Activated CD8-positive, alpha-beta memory T cell treated with anti-CD3 and anti-CD28 coated beads for 1 hour (primary cell): ENCODE measurements at regions not wholly inside any gene's neighbourhood (a gene's known extent, or its start where the extent isn't known, plus 50 kb on each side); places are given as distances from the start of the nearest gene placed in this dataset.

Experiments
- DNase-seq, 2 donors: peaks; one replicate each; pipeline ENCODE4 v3.0.0-alpha.2; 2020; ENCODE audit warnings: low read depth in 1 of 2; ENCODE audit errors: extremely low read depth in 1 of 2

DNA sequence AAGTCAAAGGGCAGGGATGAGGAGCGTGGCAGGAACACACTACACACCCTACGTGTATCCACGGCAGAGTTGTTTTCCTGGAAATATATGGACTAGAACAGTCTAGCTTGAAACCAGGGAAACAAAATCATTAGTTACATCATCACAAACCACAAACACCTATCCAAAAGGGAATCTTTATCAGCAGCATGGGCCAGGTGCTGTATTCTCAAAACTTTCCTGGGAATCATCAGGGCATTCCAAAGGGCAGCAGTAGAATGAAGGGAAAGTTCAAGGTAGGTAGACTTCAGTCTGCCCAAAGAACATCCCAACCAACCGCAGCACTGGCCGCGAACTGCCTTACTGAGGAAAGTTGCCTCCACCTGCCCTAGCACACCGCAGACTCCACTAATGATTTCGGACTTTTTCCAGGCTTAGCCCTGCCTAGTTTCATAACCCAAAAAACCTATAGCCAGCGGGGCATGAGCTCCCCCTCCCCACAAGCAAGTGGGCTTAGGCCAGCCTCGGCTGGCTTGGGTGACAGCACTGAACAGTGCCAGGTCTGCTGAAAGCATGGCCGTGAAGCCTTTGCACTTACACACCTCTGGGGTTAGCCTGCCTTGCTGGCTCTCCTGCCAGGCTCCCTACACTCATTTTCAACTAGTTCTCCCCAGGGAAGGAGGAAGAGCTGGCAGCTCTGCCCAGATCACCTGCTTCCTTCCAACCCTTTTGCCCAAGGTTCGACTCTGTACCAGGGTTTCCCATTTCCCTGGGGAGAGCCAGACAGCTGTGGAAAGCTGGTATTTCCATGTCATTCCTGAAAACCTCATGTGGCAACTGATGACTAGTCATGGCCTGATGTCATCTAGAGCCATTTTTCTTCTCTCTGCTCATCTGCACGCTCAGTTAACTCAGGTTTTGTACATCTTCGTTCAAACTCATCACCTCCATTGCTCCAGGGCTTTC is 77.3 kb upstream of the UBAC2 start:
- DNase-seq = no peak

DNA sequence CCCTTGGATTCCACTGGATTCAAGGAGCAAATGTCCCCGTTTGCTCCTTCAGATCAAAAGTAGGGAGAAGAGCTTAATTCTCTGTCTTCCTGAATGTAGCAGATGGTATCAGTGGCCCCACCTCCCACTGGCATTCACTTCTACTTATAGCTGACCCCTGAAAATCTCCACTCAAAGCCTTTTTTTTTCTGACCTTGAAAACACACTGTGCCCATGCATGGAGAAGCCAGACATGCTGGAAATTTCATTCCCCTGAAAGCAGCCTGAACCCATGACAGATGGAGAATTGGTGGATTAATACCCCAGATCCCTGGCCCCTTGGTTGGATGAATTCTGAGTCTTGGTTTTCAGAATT is 76.6 kb upstream of the UBAC2 start:
- DNase-seq = no peak

DNA sequence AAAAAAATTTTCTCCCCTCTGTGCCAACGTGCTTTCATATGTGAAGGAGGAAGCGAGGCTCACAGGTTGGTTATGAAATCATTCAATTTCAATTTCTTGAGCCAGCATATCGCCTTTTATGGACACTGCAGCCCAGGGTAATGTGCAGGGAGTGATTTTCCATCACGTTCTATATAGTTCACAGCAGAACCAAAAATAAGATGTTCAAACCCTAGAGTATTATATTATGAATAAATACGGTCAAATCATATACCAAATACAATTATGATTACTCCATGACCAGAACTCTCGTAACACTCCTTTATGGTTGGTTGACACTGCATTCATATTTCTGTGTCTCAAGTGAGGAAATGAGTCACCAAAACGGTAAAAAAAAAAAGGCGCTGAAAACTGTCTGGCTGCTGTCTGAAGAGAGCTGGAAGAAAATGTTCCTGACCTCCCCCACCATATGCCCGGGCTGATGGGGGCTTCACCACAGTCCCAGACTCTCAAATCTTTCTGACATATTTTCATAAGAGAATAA is 75.8 kb upstream of the UBAC2 start:
- no peak for DNase-seq

DNA sequence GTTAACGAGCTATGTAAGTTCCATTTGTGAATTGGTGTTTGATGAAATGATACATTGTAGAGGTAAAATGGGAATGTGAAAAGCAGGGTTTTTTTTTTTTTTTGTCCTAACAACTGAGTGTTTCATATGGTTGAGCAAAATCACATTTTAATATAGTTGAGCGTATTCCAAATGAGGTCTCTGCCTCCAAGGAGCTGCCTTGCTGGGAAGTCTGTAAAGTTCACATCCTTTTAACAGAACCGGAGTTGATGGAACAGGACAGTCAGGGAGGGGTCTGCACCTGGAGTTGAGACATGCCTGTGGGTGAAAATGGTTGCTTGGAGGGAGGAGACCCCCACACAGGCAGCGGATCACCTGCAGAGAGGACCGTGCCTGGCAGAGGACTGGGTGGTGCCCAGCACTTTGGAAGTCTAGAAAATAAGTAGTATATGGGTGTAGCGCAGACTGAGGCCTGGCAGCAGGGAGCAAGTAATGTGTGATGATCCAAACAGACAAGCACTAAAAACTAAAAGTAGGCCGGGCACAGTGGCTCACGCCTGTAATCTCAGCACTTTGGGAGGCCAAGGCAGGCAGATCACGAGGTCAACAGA is 75.2 kb upstream of the UBAC2 start:
- DNase-seq = no peak

DNA sequence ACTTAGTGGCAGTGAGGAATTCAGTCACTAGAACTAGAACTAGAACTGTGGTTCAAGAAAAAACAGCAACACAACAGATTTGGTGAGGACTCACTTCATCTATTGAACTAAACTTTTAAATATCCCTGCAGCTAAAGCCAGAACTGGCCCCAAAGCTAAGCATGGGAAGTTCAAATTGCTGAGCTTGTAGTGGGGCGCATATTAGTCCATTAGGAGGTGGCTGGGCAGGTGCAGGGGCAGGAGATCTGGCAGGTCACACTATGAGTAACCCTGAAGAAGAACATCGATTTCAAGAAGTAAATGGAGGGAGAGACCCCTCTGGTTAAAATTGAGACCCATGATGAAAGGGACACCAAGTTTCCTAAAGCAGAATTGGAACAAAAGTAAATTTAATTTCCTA is 73.8 kb upstream of the UBAC2 start:
- DNase-seq = no peak

DNA sequence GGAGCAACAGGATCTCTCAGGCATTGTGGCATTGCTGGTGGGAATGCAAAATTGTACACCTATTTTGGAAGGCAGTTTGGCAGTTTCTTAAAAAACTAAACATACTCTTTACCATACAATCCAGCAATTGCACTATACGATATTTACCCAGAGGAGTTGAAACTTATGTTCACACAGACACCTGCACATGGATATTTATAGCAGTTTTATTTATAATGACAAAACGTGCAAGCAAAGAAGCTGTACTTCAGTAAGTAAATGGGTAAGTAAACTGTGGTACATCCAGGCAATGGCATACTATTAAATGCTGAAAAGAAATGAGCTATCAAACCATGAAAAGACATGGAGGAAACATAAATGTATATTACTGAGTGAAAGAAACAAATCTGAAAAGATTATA is 71.6 kb upstream of the UBAC2 start:
- DNase-seq = no peak

DNA sequence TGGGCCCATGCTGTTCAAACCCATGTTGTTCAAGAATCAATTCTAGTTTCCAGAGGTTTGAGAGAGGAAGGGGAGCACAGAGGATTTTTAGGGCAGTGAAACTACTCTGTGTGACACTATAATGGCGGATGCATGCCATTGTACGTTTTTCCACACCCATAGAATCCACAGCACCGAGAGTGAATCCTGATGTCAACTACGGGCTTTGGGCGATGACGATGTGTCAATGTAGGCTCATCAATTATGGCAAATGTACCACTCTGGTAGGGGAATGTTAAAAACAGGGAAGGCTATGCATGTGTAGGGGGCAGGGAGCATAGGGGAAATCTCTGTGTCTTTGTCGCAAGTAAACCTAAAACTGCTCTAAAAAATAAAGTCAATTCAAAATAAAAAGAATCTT is 70.7 kb upstream of the UBAC2 start:
- no peak for DNase-seq

DNA sequence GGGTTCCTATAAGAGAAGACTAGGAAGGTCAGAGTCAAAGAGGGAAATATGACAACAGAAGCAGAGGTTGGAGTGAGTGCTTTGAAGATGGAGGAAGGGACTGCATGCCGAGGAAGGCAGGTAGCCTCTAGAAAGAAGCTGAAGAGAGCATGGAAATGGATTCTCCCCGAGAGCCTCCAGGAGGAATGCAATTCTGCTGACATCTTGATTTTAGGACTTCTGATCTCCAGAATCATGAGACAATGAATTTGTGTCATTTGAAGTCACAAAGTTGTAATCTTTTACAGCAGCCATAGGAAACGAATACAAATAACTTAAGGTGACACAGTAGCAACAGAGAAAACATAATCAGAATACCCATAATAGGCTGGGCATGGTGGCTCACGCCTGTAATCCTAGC is 69.2 kb upstream of the UBAC2 start:
- no peak for DNase-seq

DNA sequence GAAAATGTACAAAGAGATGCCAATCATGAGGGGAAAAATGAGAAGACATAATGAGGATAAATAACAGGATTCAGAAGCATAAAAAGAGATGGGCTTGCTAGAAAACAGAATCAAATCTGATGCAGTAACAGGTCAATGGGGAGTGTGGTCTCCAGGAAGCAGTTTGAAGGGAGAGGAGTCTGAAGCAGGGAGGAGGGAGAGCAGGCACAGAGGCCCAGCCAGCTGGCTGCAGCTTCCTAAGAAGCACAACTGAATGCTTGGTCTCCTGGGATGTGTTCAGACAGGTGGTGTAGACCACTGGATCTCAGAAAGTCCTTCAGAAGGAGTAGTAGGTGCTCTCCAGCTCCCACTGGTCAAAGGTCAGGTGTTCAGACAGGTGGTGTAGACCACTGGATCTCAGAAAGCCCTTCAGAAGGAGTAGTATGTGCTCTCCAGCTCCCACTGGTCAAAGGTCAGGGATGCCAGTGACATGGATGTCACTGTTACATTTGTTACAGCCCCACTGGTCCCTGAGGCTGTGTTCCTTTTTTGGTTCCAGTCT is 68.3 kb upstream of the UBAC2 start:
- no peak for DNase-seq

DNA sequence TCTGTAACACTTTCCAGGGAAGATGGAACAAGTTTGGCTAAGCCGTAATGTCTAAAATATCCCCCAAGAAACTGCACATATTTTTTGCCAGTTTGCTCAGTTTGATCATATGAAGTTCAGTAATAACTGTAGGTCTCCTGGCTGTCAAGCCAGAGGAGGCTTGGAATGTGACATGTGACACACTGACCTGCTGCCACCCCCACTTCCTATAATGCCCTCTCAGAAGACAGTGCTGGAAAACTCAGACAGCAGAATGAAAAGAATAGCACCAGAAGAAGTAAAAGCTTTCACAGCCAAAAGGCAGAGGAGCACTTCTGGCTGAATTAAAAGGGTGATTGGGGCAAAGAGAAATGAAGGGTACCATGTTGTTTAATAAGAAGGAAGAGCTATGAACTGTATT is 67.4 kb upstream of the UBAC2 start:
- no peak for DNase-seq

DNA sequence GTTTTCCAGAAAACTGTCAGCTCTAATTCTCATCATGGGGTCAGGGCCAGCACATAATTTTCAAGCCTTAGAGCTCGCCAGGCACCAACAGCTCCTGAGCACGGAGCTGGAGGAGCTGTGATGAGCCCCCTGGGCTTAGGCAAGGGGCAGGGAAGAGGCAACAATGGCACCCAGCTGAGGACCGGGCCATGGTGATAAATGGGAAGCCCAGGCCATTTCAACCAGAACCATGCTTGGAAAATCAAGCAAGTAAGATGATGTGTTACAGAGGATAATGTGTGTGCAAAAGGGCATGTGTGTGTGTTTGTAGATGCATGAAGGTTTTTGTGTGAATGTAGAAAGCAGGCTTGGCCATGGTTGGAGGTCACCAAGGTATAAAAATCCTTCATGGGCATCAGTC is 66.8 kb upstream of the UBAC2 start:
- no peak for DNase-seq

DNA sequence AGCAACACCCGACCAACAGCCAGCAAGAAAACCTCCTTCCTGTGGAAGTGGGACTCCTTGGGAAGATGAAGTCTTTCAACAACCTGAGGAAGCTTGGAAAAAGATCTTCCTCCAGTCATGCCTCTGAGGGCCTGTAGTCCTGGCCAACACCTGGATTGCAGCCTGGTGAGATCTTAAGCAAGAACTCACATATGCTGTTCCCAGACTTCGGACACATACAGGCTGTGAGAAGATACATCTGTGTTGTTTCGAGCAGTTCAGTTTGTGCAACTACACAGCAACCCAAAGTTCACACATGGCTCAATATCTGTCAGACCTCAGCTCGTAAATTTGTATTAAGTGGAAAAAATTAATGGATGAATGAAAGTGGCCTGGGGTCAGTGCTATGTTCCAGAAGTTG is 65.1 kb upstream of the UBAC2 start:
- DNase-seq = no peak

DNA sequence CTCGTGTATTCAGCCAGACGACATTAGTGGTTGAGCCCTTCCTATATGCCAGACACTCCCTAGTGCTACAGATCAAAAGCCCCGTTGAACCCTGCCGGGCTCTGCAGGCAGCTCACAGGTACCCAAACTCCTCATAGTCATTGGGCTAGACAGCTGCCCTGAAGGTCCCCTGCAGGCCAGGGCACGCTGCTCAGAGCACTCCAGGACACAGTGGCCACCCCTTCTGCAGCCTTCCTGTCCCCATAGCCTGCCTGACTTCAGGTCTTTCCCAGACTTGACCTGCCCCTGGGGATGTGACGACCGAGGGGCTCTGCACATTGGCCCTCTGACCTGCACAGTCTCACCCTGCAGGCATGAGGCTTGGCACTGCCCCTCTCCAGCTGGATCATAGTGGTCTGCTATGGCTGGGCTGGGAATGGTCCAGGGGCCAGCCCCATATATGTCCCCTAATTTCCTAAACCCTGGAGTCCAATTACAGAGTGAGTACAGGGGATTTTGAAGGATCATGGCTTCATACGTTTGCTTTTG is 64.2 kb upstream of the UBAC2 start:
- DNase-seq = no peak

DNA sequence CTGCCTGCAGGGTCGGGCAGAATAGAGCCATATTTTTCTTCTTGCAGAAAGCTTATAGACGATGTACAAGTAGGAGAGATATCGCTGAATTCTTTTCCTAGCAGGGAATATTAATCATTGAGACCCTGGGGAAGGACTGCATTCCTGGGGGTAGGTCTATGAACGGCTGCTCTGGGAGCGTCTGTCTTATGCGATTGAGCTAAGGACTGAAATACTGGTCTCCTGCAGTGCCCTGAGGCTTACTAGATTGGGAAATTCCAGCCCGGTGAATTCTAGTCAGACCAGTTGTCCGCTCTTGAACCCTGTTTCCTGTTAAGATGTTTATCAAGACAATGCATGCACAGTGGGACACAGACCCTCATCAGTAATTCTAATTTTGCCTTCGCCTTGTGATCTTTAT is 59.8 kb upstream of the UBAC2 start:
- no peak for DNase-seq

DNA sequence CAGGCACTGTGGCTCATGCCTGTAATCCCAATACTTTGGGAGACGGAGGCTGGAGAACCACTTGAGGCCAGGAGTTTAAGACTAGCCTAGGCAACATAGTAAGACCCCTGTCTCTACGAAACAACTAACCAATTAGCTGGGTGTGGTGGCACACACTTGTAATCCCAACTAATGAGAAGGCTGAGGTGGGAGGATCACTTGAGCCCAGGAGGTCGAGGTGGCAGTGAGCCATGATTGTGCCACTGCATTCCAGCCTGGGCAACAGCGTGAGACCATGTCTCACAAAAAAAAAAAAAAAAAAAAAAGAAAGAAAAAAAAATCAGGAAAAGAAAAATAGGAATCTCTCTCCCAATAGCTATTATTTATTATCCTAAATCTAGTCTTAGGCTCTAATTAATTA is 56.8 kb upstream of the UBAC2 start:
- no peak for DNase-seq

DNA sequence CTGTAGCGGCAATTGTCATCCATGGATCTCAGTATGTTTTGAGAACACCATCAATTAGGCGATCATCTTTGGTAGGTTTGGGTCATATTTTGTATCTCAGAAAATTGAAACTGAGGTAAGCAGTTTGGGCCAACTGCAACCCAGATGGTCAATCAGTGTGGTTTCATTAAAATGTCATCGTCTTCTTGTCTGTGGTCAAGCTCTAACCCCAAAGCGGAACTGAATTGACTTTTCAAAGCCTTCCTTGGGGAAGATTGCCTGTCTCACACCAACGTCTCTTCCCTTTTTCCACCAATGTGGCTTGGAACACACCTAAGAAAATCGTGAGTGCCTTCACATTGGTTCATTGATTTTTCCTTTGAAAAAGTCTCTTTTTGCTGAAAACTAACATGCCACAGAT is 56.3 kb upstream of the UBAC2 start:
- no peak for DNase-seq

DNA sequence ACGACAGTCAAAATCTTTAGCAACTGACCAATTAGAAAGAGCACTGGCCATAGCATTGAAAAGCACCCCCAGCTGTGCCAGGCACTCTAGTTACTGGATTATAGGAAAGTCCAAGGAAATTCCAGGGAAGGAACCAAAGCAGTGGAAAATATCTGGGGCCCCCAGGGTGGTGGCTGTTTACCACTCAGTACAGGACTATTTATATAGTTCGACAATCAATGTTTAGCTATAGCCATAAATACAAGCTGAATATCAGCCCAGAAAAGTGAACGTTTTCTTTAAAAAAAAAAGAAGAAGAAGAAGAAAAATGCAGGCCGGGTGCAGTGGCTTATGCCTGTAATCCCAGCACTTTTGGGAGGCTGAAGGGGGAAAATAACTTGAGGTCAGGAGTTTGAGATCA is 55.2 kb upstream of the UBAC2 start:
- no peak for DNase-seq

DNA sequence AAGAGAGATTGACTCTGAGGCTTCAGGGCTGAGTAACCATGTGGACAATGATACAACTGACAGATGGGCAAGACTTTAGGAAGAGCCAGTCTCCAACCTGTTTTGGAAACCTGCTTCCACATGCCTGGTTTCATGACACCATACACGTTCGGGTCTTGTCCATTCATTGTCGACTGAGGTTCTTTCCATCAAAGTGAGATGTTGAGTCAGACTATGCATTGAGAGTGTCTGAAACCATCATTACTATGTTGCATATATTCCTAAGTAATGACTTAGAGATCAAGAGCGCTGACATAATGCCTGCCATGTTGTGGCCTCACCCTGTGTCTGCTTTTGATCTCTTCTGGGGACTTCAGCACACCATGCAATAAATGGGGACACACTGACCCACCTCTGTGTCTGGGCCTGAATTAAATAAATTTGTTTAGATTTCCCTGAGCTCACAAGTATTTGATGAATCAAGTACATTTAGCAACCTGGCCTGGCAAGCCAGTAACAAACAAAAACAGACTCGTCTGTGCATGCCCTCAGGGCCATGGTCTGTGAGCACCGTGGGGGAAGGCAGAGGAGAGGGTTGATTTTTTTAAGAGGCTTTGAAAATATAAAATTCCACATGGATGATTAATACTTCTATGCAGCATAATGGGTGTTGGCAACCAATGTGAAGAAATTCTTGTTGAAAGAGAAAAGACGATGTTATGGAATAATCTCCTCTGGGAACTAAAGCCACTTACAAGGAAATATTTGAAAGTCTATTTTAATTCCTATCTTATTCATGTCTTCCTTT is 49.9 kb upstream of the UBAC2 start:
- DNase-seq = no peak
